Mesenchymal stem cell (in vitro differentiated cells and primary cell): ENCODE measurements at regions not wholly inside any gene's neighbourhood (a gene's known extent, or its start where the extent isn't known, plus 50 kb on each side); places are given as distances from the start of the nearest gene placed in this dataset.
"Not testable (repeated sequence)": the region's sequence is repeated elsewhere in the genome, so short reads cannot be mapped to it uniquely, and the experiment has no call there.

Source experiments
- DNase-seq: peaks from one replicate; pipeline ENCODE4 v3.0.0-alpha.2; 2013
- H2AFZ ChIP-seq: one replicate; pipeline ENCODE4 v1.6.1; 2013; ENCODE audit warnings: low read depth, mild to moderate bottlenecking, control low read depth, inconsistent platforms, low read length, moderate library complexity
- H2AK5ac ChIP-seq: 2 replicates; pipeline ENCODE4 v1.6.1; 2013; ENCODE audit warnings: low read length, moderate library complexity, mild to moderate bottlenecking, inconsistent platforms; ENCODE audit not compliant: severe bottlenecking
- H2BK120ac ChIP-seq: one replicate; pipeline ENCODE4 v1.6.1; 2013; ENCODE audit warnings: low read depth, mild to moderate bottlenecking, inconsistent platforms, low read length, moderate library complexity
- H2BK12ac ChIP-seq, 2 experiments: one replicate each; pipeline ENCODE4 v1.6.1; 2013; ENCODE audit warnings: inconsistent platforms in 2 of 2, low read length in 2 of 2, mild to moderate bottlenecking in 2 of 2, moderate library complexity in 2 of 2, control low read depth in 1 of 2
- H2BK15ac ChIP-seq: one replicate; pipeline ENCODE4 v1.6.1; 2013; ENCODE audit warnings: mild to moderate bottlenecking, low read depth, inconsistent platforms; ENCODE audit not compliant: poor library complexity, severe bottlenecking
- H2BK5ac ChIP-seq: 2 replicates; pipeline ENCODE4 v1.6.1; 2013; ENCODE audit warnings: low read depth, mild to moderate bottlenecking, low read length, control low read depth, inconsistent platforms; ENCODE audit not compliant: poor library complexity, severe bottlenecking
- H3K14ac ChIP-seq, 2 experiments: one replicate each; pipeline ENCODE4 v1.6.1; 2013; ENCODE audit warnings: inconsistent platforms in 2 of 2, low read length in 2 of 2, control low read depth in 1 of 2, mild to moderate bottlenecking in 1 of 2, moderate library complexity in 1 of 2
- H3K18ac ChIP-seq, 2 experiments: one replicate each; pipeline ENCODE4 v1.6.1; 2013; ENCODE audit warnings: inconsistent platforms in 2 of 2, low read length in 2 of 2, control low read depth in 1 of 2, low read depth in 1 of 2, mild to moderate bottlenecking in 1 of 2
- H3K23ac ChIP-seq, 2 experiments: one replicate each; pipeline ENCODE4 v1.6.1; 2013; ENCODE audit warnings: inconsistent platforms in 2 of 2, low read length in 2 of 2, mild to moderate bottlenecking in 2 of 2, moderate library complexity in 2 of 2, control low read depth in 1 of 2
- H3K27ac ChIP-seq: 2 replicates; pipeline ENCODE4 v1.5.1; 2013; ENCODE audit warnings: mild to moderate bottlenecking, moderate library complexity, low read length, control low read depth, inconsistent platforms; ENCODE audit not compliant: poor library complexity, severe bottlenecking
- H3K27me3 ChIP-seq, 2 experiments: 2 replicates each; pipeline versions ENCODE4 v1.6.1 to v1.7.0; 2013; ENCODE audit warnings: low read length in 2 of 2, mild to moderate bottlenecking in 2 of 2, moderate library complexity in 2 of 2, control low read depth in 1 of 2, inconsistent platforms in 1 of 2; ENCODE audit not compliant: control insufficient read depth in 1 of 2, insufficient read depth in 1 of 2
- H3K36me3 ChIP-seq, 2 experiments: 2 replicates each; pipeline versions ENCODE4 v1.6.1 to v1.7.0; 2013; ENCODE audit warnings: low read length in 2 of 2, control low read depth in 1 of 2, inconsistent platforms in 1 of 2, low read depth in 1 of 2, mild to moderate bottlenecking in 1 of 2; ENCODE audit not compliant: insufficient read depth in 2 of 2, control insufficient read depth in 1 of 2
- H3K4ac ChIP-seq, 2 experiments: one replicate each; pipeline ENCODE4 v1.6.1; 2013; ENCODE audit warnings: inconsistent platforms in 2 of 2, low read length in 2 of 2, mild to moderate bottlenecking in 2 of 2, moderate library complexity in 2 of 2, control low read depth in 1 of 2, low read depth in 1 of 2
- H3K4me1 ChIP-seq: 2 replicates; pipeline ENCODE4 v1.6.1; 2013; ENCODE audit warnings: low read depth, low read length, control low read depth; ENCODE audit not compliant: control insufficient read depth, insufficient read depth
- H3K4me2 ChIP-seq: 2 replicates; pipeline ENCODE4 v1.6.1; 2013; ENCODE audit warnings: low read length, mild to moderate bottlenecking, inconsistent platforms; ENCODE audit not compliant: poor library complexity, severe bottlenecking
- H3K4me3 ChIP-seq, 2 experiments: 2 replicates each; pipeline versions ENCODE4 v1.5.1 to v1.7.0; 2013; ENCODE audit warnings: low read length in 2 of 2, mild to moderate bottlenecking in 2 of 2, control low read depth in 1 of 2, low read depth in 1 of 2; ENCODE audit not compliant: insufficient read depth in 1 of 2
- H3K79me1 ChIP-seq: replicated peaks from 2 replicates; pipeline ENCODE4 v1.6.1; 2013; ENCODE audit warnings: mild to moderate bottlenecking, control low read depth, low read length, inconsistent platforms; ENCODE audit not compliant: poor library complexity, severe bottlenecking
- H3K9ac ChIP-seq: 2 replicates; pipeline ENCODE4 v1.7.0; 2013; ENCODE audit warnings: mild to moderate bottlenecking, low read length, moderate library complexity
- H3K9me3 ChIP-seq: 2 replicates; pipeline ENCODE4 v1.7.0; 2013; ENCODE audit warnings: mild to moderate bottlenecking, low read length; ENCODE audit not compliant: control insufficient read depth
- H4K8ac ChIP-seq: one replicate; pipeline ENCODE4 v1.6.1; 2013; ENCODE audit warnings: inconsistent platforms, mild to moderate bottlenecking, low read length, moderate library complexity
- H4K91ac ChIP-seq: one replicate; pipeline ENCODE4 v1.6.1; 2013; ENCODE audit warnings: mild to moderate bottlenecking, low read length, inconsistent platforms
- WGBS: methylation state at CpG from one replicate; pipeline ENCODE4 v1.1.7; 2013; ENCODE audit warnings: mixed read lengths; 5-methylcytosine and 5-hydroxymethylcytosine counted together

DNA sequence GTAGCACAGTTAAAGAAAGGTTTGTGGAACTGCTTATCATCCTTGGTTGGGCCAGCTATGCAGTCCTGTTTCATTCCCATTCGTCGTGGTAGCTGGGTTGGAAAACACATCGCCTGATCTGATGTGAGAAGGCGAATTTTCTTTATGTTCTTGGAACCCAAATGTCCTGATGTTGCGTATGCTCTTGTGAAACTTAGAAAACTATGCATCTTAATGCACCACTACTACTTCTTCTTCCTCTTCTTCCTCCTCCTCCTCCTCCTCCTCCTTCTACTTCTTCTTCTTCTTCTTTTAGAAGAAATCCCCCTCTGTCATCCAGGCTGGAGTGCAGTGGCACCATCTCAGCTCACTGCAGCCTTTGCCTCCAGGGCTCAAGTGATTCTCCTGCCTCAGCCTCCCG lies 381.6 kb downstream of the UTRN start:
- Histone ChIP-seq H3K79me1 (peaks cover 17% of the 10 kb centered on the region), H3K27me3 (no peaks in the 10 kb centered on the region), H3K18ac (no peak overlapping the region), H3K4me2 (no peak overlapping the region), H3K4me1 (peaks cover 3% of the 10 kb centered on the region), H3K9me3 (peaks cover 16% of the 10 kb centered on the region), H2AK5ac (no peak overlapping the region), H3K23ac (no peak overlapping the region), H3K9ac (no peak overlapping the region), H3K4me3 (no peak overlapping the region), H2BK12ac (no peak overlapping the region), H2BK15ac (no peak overlapping the region), H3K14ac (no peak overlapping the region), H2AFZ (no peak overlapping the region), H4K91ac (no peak overlapping the region), H4K8ac (no peak overlapping the region), H2BK5ac (no peak overlapping the region), H3K4ac (no peak overlapping the region), H3K27ac (no peak overlapping the region), H3K36me3 (no peaks in the 10 kb centered on the region), H2BK120ac (no peak overlapping the region)
- over 99% methylated on average over 6 of the region's 6 CpGs for WGBS
- no peak for DNase-seq

DNA sequence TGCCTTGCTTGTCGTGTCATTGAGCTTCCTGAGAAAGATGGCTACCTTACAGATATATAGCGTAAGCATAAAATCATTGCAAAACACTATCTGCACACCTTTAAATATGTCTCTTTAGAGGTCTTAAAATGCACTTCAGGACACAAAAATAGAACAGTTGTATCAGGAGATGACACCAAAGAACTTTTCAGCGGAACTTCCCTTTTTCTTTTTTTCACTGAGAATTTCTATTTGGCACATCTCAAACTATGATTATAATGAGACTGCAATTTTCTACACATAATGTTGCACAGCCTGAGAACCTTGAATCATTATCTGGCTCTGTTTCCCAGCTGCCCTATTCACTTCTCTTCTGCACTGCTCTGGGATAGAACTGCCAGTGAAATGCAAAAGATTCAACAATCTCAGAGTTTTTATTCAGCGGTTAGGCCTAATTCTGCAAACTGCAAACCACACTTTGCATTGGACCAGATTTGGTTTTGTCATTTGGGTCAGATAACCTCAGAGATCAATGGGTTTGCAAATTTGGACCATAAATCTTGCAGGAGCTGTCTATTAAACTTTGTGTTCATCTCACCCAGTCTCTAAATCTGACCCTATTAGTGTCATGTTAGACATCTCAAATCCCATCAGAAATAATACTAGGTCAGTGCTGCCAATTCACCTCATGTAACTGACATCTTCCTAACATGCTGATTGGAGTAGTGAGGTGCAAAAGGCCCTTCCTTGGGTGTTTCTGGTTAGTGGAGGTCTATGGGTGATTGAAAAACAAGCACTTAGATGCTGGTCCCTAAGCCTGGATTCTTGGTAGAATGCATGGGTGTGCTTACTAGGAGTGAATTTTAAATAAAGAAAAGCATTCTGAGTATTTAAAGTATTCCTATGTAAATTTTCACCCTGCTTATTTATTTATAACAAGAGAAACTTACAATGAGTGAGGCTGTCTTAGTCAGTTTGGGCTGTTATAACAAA lies 382.7 kb downstream of the UTRN start:
- H3K23ac ChIP-seq, result no peak overlapping the region

DNA sequence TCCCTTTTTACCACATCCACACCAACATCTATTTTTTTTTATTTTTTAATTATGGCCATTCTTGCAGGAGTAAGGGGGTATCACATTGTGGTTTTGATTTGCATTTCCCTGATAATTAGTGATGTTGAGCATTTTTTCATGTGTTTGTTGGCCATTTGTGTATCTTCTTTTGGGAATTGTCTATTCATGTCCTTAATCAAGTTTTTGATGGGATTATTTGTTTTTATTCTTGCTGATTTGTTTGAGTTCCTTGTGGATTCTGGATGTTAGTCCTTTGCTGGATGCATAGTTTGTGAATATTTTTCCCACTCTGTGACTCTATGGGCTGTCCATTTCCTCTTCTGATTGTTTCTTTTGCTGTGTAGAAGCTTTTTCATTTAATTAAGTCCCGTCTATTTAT lies 385.1 kb downstream of the UTRN start:
- H3K4me1 ChIP-seq, H3K9ac ChIP-seq, H3K14ac ChIP-seq, H3K18ac ChIP-seq, H2BK5ac ChIP-seq, H4K8ac ChIP-seq, H2AK5ac ChIP-seq, H2BK12ac ChIP-seq, H3K23ac ChIP-seq, H4K91ac ChIP-seq, H3K27me3 ChIP-seq, H3K36me3 ChIP-seq, H3K4me2 ChIP-seq, DNase-seq, H3K4ac ChIP-seq, H2AFZ ChIP-seq, H2BK120ac ChIP-seq, H3K27ac ChIP-seq, H3K4me3 ChIP-seq, H2BK15ac ChIP-seq: not testable (repeated sequence)
- Histone ChIP-seq H3K79me1 (peaks cover 17% of the 10 kb centered on the region), H3K9me3 (peaks cover 27% of the 10 kb centered on the region)
- 94% methylated on average over 1 of the region's 1 CpG for WGBS

More for the DNA sequence above, 382.7 kb downstream of the UTRN start:
- Histone ChIP-seq H2BK12ac (no peak overlapping the region), H4K8ac (no peak overlapping the region), H2AK5ac (no peak overlapping the region), H2AFZ (no peak overlapping the region), H4K91ac (no peak overlapping the region), H2BK5ac (no peak overlapping the region), H3K4ac (no peak overlapping the region), H3K9me3 (peaks cover 17% of the 10 kb centered on the region), H3K14ac (no peak overlapping the region), H3K18ac (no peak overlapping the region), H3K79me1 (peaks cover 17% of the 10 kb centered on the region), H3K27me3 (no peaks in the 10 kb centered on the region), H3K27ac (no peak overlapping the region), H3K36me3 (no peaks in the 10 kb centered on the region), H3K9ac (no peak overlapping the region), H3K4me3 (no peak overlapping the region), H2BK120ac (no peak overlapping the region), H3K4me1 (peaks cover 3% of the 10 kb centered on the region), H2BK15ac (no peak overlapping the region), H3K4me2 (no peak overlapping the region)
- no peak for DNase-seq
- 100% methylated on average over 4 of the region's 4 CpGs for WGBS

DNA sequence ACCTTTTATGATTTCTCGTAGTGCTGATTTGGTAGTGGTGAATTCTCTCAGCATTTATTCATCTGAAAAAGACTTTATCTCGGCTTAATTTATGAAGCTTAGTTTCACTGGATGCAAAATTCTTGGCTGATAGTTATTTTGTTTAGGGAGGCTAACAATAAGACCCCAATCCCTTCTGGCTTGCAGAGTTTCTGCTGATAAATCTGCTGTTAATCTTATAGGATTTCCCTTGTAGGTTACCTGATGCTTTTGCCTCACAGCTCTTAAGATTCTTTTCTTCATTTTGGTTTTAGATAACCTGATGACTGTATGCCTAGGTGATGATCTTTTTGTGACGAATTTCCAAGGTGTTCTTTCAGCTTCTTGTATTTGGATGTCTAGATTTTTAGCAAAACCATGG lies 388.7 kb downstream of the UTRN start:
- WGBS, result 100% methylated on average over 2 of the region's 3 CpGs
- Histone ChIP-seq H2BK15ac (no peak overlapping the region), H2BK120ac (no peak overlapping the region), H3K4me3 (no peak overlapping the region), H3K9ac (no peak overlapping the region), H3K23ac (no peak overlapping the region), H3K27me3 (no peaks in the 10 kb centered on the region), H2AFZ (no peak overlapping the region), H2AK5ac (no peak overlapping the region), H3K9me3 (peaks cover 27% of the 10 kb centered on the region), H3K36me3 (no peaks in the 10 kb centered on the region), H2BK12ac (no peak overlapping the region), H3K27ac (no peak overlapping the region), H3K18ac (no peak overlapping the region), H3K14ac (no peak overlapping the region), H2BK5ac (no peak overlapping the region), H4K91ac (no peak overlapping the region), H4K8ac (no peak overlapping the region), H3K4me2 (no peak overlapping the region), H3K4me1 (peaks cover 7% of the 10 kb centered on the region), H3K79me1 (peaks cover 5% of the 10 kb centered on the region), H3K4ac (no peak overlapping the region)
- no peak for DNase-seq
